ENCODE measurements at regions not wholly inside any gene's neighbourhood (a gene's known extent, or its start where the extent isn't known, plus 50 kb on each side); places are given as distances from the start of the nearest gene placed in this dataset.

GRCh38 chr2:15813481-15814266, 126.7 kb upstream of the MYCN start:
- H3K27me3 ChIP-seq = no peaks in the 10 kb centered on the region
- no peak overlapping the region for H3K27ac ChIP-seq
- no peaks in the 10 kb centered on the region for H3K36me3 ChIP-seq
- no peak overlapping the region for H3K4me3 ChIP-seq
- DNase-seq (no peak), FAIRE-seq (no peak), ATAC-seq (no peak)
- no peak for TF ChIP-seq CTCF (IDR thresholded peaks at IDR 0.05)
- H3K9me3 ChIP-seq = no peaks in the 10 kb centered on the region
- no peaks in the 10 kb centered on the region for H3K4me1 ChIP-seq
- intact Hi-C loops (cut with DNase I) = no loop called here
- 74 to 83% methylated on average over 7 of the region's 7 CpGs for WGBS, 2 donors

- H3K9me3 ChIP-seq = no peaks in the 10 kb centered on the region
- H3K36me3 ChIP-seq = no peaks in the 10 kb centered on the region
- DNase-seq (no peak), FAIRE-seq (no peak), ATAC-seq (no peak)
- no peak overlapping the region for H3K4me3 ChIP-seq
- TF ChIP-seq CTCF (IDR thresholded peaks at IDR 0.05) = no peak
- H3K27ac ChIP-seq = no peak overlapping the region
- H3K4me1 ChIP-seq = no peaks in the 10 kb centered on the region
- intact Hi-C loops (cut with DNase I) = no loop called here
- no peaks in the 10 kb centered on the region for H3K27me3 ChIP-seq
- 57% methylated on average over 8 of the region's 8 CpGs for whole genome bisulfite sequencing, 2 donors
These were observed 125.9 kb upstream of the MYCN start for GRCh38 chr2:15814403-15814802.

- 45 to 46% methylated on average over 6 of the region's 6 CpGs for WGBS, 2 donors
- no peak overlapping the region for H3K27ac ChIP-seq
- intact Hi-C loops (cut with DNase I) = no loop called here
- ATAC-seq (no peak), FAIRE-seq (no peak), DNase-seq (no peak)
- no peaks in the 10 kb centered on the region for H3K36me3 ChIP-seq
- H3K4me3 ChIP-seq = no peak overlapping the region
- no peaks in the 10 kb centered on the region for H3K27me3 ChIP-seq
- no peaks in the 10 kb centered on the region for H3K4me1 ChIP-seq
- TF ChIP-seq CTCF (IDR thresholded peaks at IDR 0.05) = no peak
- H3K9me3 ChIP-seq = no peaks in the 10 kb centered on the region
These were observed 125.4 kb upstream of the MYCN start for GRCh38 chr2:15814946-15815345.

- FAIRE-seq (no peak), ATAC-seq (no peak), DNase-seq (no peak)
- WGBS, 2 donors = 81 to 89% methylated on average over 3 of the region's 3 CpGs
- Histone ChIP-seq H3K27ac (no peak overlapping the region), H3K27me3 (no peaks in the 10 kb centered on the region), H3K36me3 (no peaks in the 10 kb centered on the region), H3K4me1 (no peaks in the 10 kb centered on the region), H3K4me3 (no peak overlapping the region), H3K9me3 (no peaks in the 10 kb centered on the region)
- intact Hi-C loops (cut with DNase I) = no loop called here
- no peak for TF ChIP-seq CTCF (IDR thresholded peaks at IDR 0.05)
These were observed 124.1 kb upstream of the MYCN start for GRCh38 chr2:15816226-15816625.

GRCh38 chr2:15816674-15817406, 123.5 kb upstream of the MYCN start:
- DNase-seq (no peak), FAIRE-seq (no peak), ATAC-seq (no peak)
- no peak overlapping the region for H3K27ac ChIP-seq
- no peaks in the 10 kb centered on the region for H3K36me3 ChIP-seq
- no peak overlapping the region for H3K4me3 ChIP-seq
- no peaks in the 10 kb centered on the region for H3K9me3 ChIP-seq
- TF ChIP-seq CTCF (IDR thresholded peaks at IDR 0.05) = no peak
- no peaks in the 10 kb centered on the region for H3K4me1 ChIP-seq
- intact Hi-C loops (cut with DNase I) = no loop called here
- WGBS, 2 donors = 75 to 79% methylated on average over 9 of the region's 9 CpGs
- no peaks in the 10 kb centered on the region for H3K27me3 ChIP-seq
